Cardiac muscle cell (in vitro differentiated cells and primary cell): ENCODE measurements at regions not wholly inside any gene's neighbourhood (a gene's known extent, or its start where the extent isn't known, plus 50 kb on each side); places are given as distances from the start of the nearest gene placed in this dataset.

Experiments
- DNase-seq, 2 donors: peaks; one replicate each; pipeline versions ENCODE4 v3.0.0 to v3.0.0-alpha.2; 2010 to 2017; ENCODE audit warnings: low read depth in 1 of 2, low spot score in 1 of 2
- H3K27ac ChIP-seq: fragments of 200-600 bp; sonication (generic); 2 replicates; pipeline ENCODE4 v1.5.1; 2016
- H3K27me3 ChIP-seq: fragments of 200-600 bp; sonication (generic); 2 replicates; pipeline ENCODE4 v1.6.0; 2016; ENCODE audit warnings: control low read depth
- H3K36me3 ChIP-seq: fragments of 200-600 bp; sonication (generic); 2 replicates; pipeline ENCODE4 v1.5.1; 2016; ENCODE audit warnings: control low read depth
- H3K4me1 ChIP-seq: fragments of 200-600 bp; sonication (generic); 2 replicates; pipeline ENCODE4 v1.8.1; 2017; ENCODE audit warnings: low read depth, mild to moderate bottlenecking, mixed run types
- H3K4me3 ChIP-seq: fragments of 200-600 bp; sonication (generic); 2 replicates; pipeline ENCODE4 v1.5.1; 2016; ENCODE audit warnings: mild to moderate bottlenecking
- H3K9me3 ChIP-seq: fragments of 200-600 bp; sonication (generic); 2 replicates; pipeline ENCODE4 v1.5.1; 2017; ENCODE audit warnings: low read depth, mild to moderate bottlenecking, control low read depth
- TF ChIP-seq, protein P1 (sequence below): IDR thresholded peaks from 2 replicates; pipeline ENCODE4 v1.5.1; 2012; ENCODE audit warnings: low read depth, mild to moderate bottlenecking, low read length

GRCh38 chr3:110332629-110333028 is 739.0 kb upstream of the NECTIN3 start:
- TF ChIP-seq, protein P1, sequence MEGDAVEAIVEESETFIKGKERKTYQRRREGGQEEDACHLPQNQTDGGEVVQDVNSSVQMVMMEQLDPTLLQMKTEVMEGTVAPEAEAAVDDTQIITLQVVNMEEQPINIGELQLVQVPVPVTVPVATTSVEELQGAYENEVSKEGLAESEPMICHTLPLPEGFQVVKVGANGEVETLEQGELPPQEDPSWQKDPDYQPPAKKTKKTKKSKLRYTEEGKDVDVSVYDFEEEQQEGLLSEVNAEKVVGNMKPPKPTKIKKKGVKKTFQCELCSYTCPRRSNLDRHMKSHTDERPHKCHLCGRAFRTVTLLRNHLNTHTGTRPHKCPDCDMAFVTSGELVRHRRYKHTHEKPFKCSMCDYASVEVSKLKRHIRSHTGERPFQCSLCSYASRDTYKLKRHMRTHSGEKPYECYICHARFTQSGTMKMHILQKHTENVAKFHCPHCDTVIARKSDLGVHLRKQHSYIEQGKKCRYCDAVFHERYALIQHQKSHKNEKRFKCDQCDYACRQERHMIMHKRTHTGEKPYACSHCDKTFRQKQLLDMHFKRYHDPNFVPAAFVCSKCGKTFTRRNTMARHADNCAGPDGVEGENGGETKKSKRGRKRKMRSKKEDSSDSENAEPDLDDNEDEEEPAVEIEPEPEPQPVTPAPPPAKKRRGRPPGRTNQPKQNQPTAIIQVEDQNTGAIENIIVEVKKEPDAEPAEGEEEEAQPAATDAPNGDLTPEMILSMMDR, result no peak
- Histone ChIP-seq H3K4me1 (no peaks in the 10 kb centered on the region), H3K9me3 (no peaks in the 10 kb centered on the region), H3K4me3 (no peak overlapping the region), H3K27me3 (no peaks in the 10 kb centered on the region), H3K27ac (no peak overlapping the region), H3K36me3 (no peaks in the 10 kb centered on the region)
- no peak for DNase-seq

GRCh38 chr3:110341047-110341446 is 730.6 kb upstream of the NECTIN3 start:
- TF ChIP-seq, protein P1, result no peak
- H3K27ac ChIP-seq, result no peak overlapping the region
- no peaks in the 10 kb centered on the region for H3K9me3 ChIP-seq
- no peaks in the 10 kb centered on the region for H3K36me3 ChIP-seq
- no peak overlapping the region for H3K4me3 ChIP-seq
- no peaks in the 10 kb centered on the region for H3K27me3 ChIP-seq
- DNase-seq, result no peak
- no peaks in the 10 kb centered on the region for H3K4me1 ChIP-seq

GRCh38 chr3:110343376-110343775 is 728.2 kb upstream of the NECTIN3 start:
- DNase-seq, result peak; percentile 13 to 66
- Histone ChIP-seq H3K9me3 (no peaks in the 10 kb centered on the region), H3K4me1 (no peaks in the 10 kb centered on the region), H3K36me3 (no peaks in the 10 kb centered on the region), H3K4me3 (no peak overlapping the region), H3K27ac (no peak overlapping the region), H3K27me3 (no peaks in the 10 kb centered on the region)
- TF ChIP-seq, protein P1, result no peak

DNA sequence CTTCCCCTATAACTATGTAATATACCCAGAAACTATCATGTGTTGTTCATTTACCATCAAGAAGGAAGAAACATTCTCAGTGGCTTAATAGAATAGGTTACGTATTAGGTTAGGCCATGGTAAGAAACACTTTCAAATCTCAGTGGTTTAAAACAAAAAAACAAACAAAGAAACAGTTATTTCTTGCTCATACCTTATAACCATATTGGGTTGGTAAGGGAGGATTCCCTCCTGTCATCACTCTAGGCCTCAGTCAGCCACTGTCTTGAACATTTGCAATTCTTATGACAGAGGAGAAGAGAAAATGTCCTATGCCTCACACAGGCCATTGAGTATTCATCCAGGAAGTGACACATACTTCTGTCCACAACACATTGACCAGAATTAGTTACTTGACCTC is 727.7 kb upstream of the NECTIN3 start:
- Histone ChIP-seq H3K36me3 (no peaks in the 10 kb centered on the region), H3K4me3 (no peak overlapping the region), H3K27ac (no peak overlapping the region), H3K27me3 (no peaks in the 10 kb centered on the region), H3K9me3 (no peaks in the 10 kb centered on the region), H3K4me1 (no peaks in the 10 kb centered on the region)
- DNase-seq, result peak in 1 of 2 donors; percentile 15
- TF ChIP-seq, protein P1, result no peak

- H3K36me3 ChIP-seq, result no peaks in the 10 kb centered on the region
- H3K4me3 ChIP-seq, result no peak overlapping the region
- H3K27ac ChIP-seq, result no peak overlapping the region
- H3K27me3 ChIP-seq, result no peaks in the 10 kb centered on the region
- TF ChIP-seq, protein P1, result no peak
- no peak for DNase-seq
- no peaks in the 10 kb centered on the region for H3K9me3 ChIP-seq
- H3K4me1 ChIP-seq, result no peaks in the 10 kb centered on the region
Observed at GRCh38 chr3:110344487-110344886, 727.1 kb upstream of the NECTIN3 start.
